Calu3 (cell line): ENCODE measurements at regions not wholly inside any gene's neighbourhood (a gene's known extent, or its start where the extent isn't known, plus 50 kb on each side); places are given as distances from the start of the nearest gene placed in this dataset.

ENCODE experiments used
- BruUV-seq: library from RNA; stranded (reverse); fragments of 400-500 nt; replicated peaks from 2 replicates; lab custom pipeline; 2021; lab: Mats Ljungman, UMichigan
- CTCF ChIA-PET: fragments of 300-600 bp; sonication (Branson Sonifier 250); formaldehyde crosslinking; loops from one replicate; lab custom pipeline; 2022; ENCODE audit warnings: antibody characterized with exemption; lab: Charles Lee
- DNase-seq: peaks from one replicate; pipeline ENCODE4 v3.0.0; 2022
- H3K27ac Mint-ChIP-seq: one replicate; pipeline ENCODE4 v1.8.0; 2022; ENCODE audit warnings: mixed read lengths; ENCODE audit not compliant: unreplicated experiment
- H3K27me3 Mint-ChIP-seq: one replicate; pipeline ENCODE4 v1.8.0; 2022; ENCODE audit warnings: mixed read lengths; ENCODE audit not compliant: unreplicated experiment
- H3K36me3 Mint-ChIP-seq: one replicate; pipeline ENCODE4 v1.8.0; 2022; ENCODE audit warnings: mild to moderate bottlenecking, moderate library complexity, mixed read lengths; ENCODE audit not compliant: insufficient read depth, unreplicated experiment
- H3K4me1 Mint-ChIP-seq: one replicate; pipeline ENCODE4 v1.8.0; 2022; ENCODE audit warnings: mild to moderate bottlenecking, low read depth, mixed read lengths; ENCODE audit not compliant: unreplicated experiment
- H3K4me3 Mint-ChIP-seq: one replicate; pipeline ENCODE4 v1.8.0; 2022; ENCODE audit warnings: mild to moderate bottlenecking, low read depth, moderate library complexity, mixed read lengths; ENCODE audit not compliant: unreplicated experiment
- H3K9me3 Mint-ChIP-seq: one replicate; pipeline ENCODE4 v1.8.0; 2022; ENCODE audit warnings: low read depth, mixed read lengths; ENCODE audit not compliant: unreplicated experiment
- intact Hi-C: fragments of 100-400 bp; cut with micrococcal nuclease; formaldehyde crosslinking; loops from one replicate; pipeline ENCODE4 v1.10.0; 2022; ENCODE audit not compliant: unreplicated experiment
- TF ChIP-seq, protein P1 (sequence below): fragments of 200-600 bp; IDR thresholded peaks from one replicate; pipeline ENCODE4 v1.8.0; 2022; ENCODE audit warnings: antibody characterized with exemption; ENCODE audit not compliant: unreplicated experiment

DNA sequence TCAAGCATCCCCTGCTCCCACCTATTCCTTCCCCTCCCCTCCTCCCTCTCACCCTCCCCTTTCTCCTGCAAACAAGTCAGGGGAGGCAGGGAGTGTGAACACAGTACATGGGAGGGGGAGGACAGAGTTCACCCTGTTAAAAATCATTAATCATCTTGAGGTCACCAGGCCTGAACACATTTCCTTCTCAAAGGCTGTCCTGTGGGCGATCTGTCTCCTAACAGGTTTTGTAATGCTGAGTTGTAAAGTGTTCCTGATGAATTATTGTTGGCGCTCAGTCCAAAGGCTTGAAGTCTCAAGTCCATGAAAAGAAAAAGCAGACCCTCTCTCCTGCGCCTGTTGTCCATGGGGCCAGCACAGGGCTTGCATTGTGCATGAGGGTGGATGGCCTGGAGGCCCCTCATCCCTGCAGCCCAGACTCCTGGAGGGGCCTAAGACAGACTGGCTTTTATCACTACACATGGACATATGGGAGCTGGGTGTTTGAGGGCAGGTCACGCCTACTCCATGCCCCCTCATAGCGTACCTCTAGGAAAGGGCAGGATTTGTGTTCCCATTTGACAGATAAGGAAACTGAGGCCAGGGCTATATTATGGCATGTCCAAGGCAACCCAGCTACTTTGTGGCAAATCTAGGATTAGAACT lies 189.1 kb downstream of the RAB28 start:
- CTCF ChIA-PET = no interaction called here
- no peak overlapping the region for H3K4me3 Mint-ChIP-seq

DNA sequence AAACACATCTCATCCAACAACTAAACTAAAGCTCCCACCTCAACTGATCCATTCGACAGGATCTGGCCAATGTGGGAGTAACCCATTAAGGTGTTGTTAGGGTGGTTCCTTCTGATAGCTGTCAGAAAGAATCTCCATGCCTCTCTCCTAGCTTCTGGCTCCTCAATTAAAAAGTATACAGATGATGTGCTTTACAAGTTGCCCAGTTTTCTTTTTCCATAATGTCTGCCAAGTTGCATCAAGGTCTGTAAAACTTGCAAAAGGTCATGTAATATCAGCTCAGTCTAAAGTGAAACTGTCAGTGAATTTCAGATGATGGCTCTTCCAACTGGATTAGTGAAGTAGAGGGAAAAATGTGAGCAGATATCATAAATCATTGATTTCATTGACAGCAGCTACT lies 191.8 kb downstream of the RAB28 start:
- TF ChIP-seq, protein P1, sequence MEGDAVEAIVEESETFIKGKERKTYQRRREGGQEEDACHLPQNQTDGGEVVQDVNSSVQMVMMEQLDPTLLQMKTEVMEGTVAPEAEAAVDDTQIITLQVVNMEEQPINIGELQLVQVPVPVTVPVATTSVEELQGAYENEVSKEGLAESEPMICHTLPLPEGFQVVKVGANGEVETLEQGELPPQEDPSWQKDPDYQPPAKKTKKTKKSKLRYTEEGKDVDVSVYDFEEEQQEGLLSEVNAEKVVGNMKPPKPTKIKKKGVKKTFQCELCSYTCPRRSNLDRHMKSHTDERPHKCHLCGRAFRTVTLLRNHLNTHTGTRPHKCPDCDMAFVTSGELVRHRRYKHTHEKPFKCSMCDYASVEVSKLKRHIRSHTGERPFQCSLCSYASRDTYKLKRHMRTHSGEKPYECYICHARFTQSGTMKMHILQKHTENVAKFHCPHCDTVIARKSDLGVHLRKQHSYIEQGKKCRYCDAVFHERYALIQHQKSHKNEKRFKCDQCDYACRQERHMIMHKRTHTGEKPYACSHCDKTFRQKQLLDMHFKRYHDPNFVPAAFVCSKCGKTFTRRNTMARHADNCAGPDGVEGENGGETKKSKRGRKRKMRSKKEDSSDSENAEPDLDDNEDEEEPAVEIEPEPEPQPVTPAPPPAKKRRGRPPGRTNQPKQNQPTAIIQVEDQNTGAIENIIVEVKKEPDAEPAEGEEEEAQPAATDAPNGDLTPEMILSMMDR = no peak
- Mint-ChIP-seq H3K36me3 (no peaks in the 10 kb centered on the region), H3K4me1 (no peaks in the 10 kb centered on the region), H3K27me3 (no peaks in the 10 kb centered on the region), H3K4me3 (no peak overlapping the region), H3K9me3 (peaks cover 20% of the 10 kb centered on the region), H3K27ac (no peak overlapping the region)
- BruUV-seq = no TSS peak
- no peak for DNase-seq
- intact Hi-C loops = loop anchor here (10.0 kb wide), 1 partner anchor 1582 kb away; no protein-coding TSS in a partner anchor
- CTCF ChIA-PET = no interaction called here

More for the DNA sequence above, 189.1 kb downstream of the RAB28 start:
- BruUV-seq = no TSS peak
- intact Hi-C loops = loop anchor here (10.0 kb wide), 1 partner anchor 1580 kb away; no protein-coding TSS in a partner anchor
- Mint-ChIP-seq H3K4me1 (no peaks in the 10 kb centered on the region), H3K27ac (no peak overlapping the region), H3K27me3 (no peaks in the 10 kb centered on the region), H3K36me3 (no peaks in the 10 kb centered on the region), H3K9me3 (peaks cover 26% of the 10 kb centered on the region)
- no peak for DNase-seq
- TF ChIP-seq, protein P1 = no peak

DNA sequence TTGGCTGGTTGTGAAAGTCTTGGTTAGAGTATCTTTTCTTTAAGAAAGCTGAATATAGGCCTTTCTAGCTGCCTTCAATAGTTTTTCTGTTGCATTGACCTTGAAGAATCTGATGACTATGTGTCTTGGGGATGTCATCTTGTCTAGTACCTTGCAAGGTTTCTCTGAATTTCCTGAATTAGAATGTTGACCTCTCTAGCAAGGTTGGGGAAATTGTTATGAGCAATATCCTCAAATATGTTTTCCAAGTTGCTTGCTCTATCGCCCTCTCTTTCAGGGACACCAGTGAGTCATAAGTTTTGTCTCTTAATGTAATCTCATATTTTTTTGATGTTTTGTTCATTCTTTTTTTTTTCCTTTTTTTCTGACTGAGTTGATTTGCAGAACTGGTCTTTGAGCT lies 194.7 kb downstream of the RAB28 start:
- DNase-seq = no peak
- H3K36me3 Mint-ChIP-seq = no peaks in the 10 kb centered on the region
- CTCF ChIA-PET = no interaction called here
- H3K27me3 Mint-ChIP-seq = no peaks in the 10 kb centered on the region
- TF ChIP-seq, protein P1 = no peak
- intact Hi-C loops = no loop called here
- BruUV-seq = no TSS peak
- no peak overlapping the region for H3K27ac Mint-ChIP-seq
- H3K4me1 Mint-ChIP-seq = no peaks in the 10 kb centered on the region
- peaks cover 15% of the 10 kb centered on the region for H3K9me3 Mint-ChIP-seq
- H3K4me3 Mint-ChIP-seq = no peak overlapping the region

GRCh38 chr4:13285336-13285735 lies 198.8 kb downstream of the RAB28 start:
- no peaks in the 10 kb centered on the region for H3K4me1 Mint-ChIP-seq
- CTCF ChIA-PET = no interaction called here
- peaks cover 19% of the 10 kb centered on the region for H3K9me3 Mint-ChIP-seq
- BruUV-seq = no TSS peak
- H3K27me3 Mint-ChIP-seq = no peaks in the 10 kb centered on the region
- intact Hi-C loops = no loop called here
- H3K27ac Mint-ChIP-seq = no peak overlapping the region
- no peak for DNase-seq
- no peak overlapping the region for H3K4me3 Mint-ChIP-seq
- H3K36me3 Mint-ChIP-seq = no peaks in the 10 kb centered on the region
- TF ChIP-seq, protein P1 = no peak
